Stimulated activated CD4-positive, alpha-beta T cell treated with anti-CD3 and anti-CD28 coated beads, Interleukin-15, amount 100 ng/mL, for 24 hours (primary cell): ENCODE measurements at regions not wholly inside any gene's neighbourhood (a gene's known extent, or its start where the extent isn't known, plus 50 kb on each side); places are given as distances from the start of the nearest gene placed in this dataset.
"Not testable (repeated sequence)": the region's sequence is repeated elsewhere in the genome, so short reads cannot be mapped to it uniquely, and the experiment has no call there.

ENCODE experiments used
- DNase-seq: peaks from one replicate; pipeline ENCODE4 v3.0.0-alpha.2; 2020

- not testable (repeated sequence) for DNase-seq
These were observed 213.9 kb downstream of the BANP start for GRCh38 chr16:88165040-88165544.

GRCh38 chr16:88165683-88166082, 214.4 kb downstream of the BANP start:
- not testable (repeated sequence) for DNase-seq

DNA sequence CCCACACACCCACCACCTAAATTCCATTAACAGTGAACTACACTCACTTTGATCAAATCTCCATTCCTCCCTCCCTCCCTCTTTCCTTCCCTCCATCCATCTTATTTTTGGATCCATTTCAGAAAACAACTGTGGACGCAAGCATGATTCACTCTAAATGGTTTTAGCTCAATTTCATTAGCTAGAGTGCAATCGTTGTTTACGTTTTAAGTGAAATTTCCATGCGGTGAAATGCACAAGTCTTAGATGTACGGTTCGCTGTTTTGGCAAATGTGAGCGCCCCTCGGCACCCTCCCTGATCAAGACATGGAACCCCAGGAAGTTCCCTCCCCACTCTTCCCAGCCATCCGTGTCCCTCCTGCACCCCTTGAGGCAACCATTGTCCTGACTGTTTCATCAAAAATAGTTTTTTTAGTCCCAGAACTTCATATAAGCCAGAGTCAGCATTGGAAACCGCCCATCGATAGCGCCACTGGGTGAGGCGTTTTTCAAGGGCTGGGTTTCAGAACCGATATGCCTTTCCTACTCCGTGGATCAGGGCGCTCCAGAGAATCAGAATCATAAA, 215.1 kb downstream of the BANP start:
- DNase-seq = not testable (repeated sequence)

DNA sequence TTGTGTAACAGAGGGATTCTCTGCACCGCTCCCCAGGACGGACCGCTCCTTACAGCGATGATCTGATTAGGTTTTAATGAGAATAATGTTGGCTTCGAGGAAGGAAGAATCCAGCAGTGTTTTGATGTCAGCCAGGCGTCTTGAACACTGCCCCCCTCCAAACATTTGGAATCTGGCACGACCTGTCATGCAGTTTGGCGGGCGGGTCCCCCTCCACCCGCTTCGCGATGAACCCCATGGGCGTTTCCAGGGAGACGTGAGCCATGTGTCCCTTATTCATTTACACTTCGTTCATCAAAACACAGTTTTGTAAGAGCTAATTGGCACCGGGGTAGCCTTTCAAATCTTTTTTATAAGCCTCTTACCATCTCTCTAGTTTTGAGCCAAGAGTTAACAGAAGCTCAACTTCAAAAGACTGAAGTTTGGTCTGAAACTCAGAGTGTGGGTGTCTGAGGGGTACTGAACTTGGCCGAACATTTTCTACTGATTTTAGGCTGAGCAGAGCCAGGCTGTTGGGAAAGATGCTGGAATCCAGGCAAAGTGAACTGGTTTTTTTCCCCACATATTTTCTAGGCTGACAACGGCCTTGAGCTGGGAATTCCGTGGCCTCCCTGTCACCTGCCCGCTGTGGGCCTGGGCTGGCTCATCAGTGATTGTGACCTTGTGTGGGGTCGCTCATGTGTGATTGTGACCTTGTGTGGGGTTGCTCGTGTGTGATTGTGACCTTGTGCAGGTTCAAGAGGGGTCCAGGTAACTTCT, 214.8 kb upstream of the ZNF469 start:
- DNase-seq = not testable (repeated sequence)

- DNase-seq = not testable (repeated sequence)
These were observed 214.2 kb upstream of the ZNF469 start for GRCh38 chr16:88168557-88168949.

DNA sequence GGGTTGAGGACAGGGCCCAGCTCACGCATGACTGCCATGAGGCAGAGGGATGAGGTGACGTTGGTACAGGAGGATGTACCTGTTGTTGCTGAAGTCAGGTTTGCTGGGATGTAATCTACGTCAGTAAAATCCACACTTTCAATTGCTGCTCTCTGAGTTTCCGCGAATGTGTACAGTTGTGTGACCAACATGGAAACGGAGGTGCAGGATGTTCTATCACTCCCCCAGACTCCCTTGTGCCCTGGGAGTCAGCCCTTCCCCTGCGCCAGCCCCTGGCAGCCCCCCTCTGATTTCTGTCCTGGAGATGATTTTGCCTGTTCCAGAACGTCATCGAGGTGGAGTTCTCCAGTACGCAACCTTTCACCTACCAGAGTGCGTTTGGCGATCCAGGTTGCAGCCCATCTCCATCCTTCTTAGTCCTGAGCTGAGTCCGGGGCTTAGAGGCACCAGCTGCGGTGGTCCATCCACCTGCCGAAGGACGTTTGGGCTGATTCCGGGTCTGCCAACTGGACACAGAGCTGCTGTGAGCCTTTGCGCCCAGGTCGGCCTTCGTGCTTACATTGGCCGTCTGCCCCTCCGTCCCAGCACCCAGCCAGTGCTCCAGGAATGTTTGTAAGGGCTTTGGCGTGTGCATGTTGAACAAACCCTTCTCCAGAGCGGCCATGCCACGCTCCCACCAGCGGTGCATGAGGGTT, 213.5 kb upstream of the ZNF469 start:
- not testable (repeated sequence) for DNase-seq

- not testable (repeated sequence) for DNase-seq
These were observed 213.0 kb upstream of the ZNF469 start for GRCh38 chr16:88169831-88170165.

- no peak for DNase-seq
These were observed 212.2 kb upstream of the ZNF469 start for GRCh38 chr16:88170528-88170991.

DNA sequence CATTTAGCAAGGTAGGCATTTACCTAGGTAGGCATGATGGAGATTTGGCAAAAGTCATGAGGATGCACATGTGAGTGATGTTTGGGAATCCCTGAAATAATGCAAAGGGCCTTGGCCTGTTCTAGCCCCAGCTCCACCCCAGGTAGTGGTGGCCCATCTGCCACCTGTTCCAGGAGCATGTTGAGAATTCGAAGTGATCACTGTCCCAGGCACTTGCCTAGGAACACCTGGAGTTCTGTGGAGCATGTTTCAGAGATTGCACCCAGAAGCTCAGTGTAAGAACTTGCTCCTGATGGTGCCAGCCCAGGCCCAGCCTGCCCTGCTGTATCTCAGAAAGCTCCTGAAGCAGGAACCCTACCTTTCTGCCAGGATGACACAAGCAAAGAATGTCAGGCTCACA, 211.6 kb upstream of the ZNF469 start:
- DNase-seq = not testable (repeated sequence)

- not testable (repeated sequence) for DNase-seq
These were observed 206.6 kb upstream of the ZNF469 start for GRCh38 chr16:88176184-88176583.

- DNase-seq = not testable (repeated sequence)
These were observed 206.1 kb upstream of the ZNF469 start for GRCh38 chr16:88176591-88177180.

GRCh38 chr16:88178251-88178650, 204.5 kb upstream of the ZNF469 start:
- DNase-seq = not testable (repeated sequence)

- not testable (repeated sequence) for DNase-seq
These were observed 203.9 kb upstream of the ZNF469 start for GRCh38 chr16:88178896-88179295.

- DNase-seq = not testable (repeated sequence)
These were observed 199.5 kb upstream of the ZNF469 start for GRCh38 chr16:88182967-88183881.

DNA sequence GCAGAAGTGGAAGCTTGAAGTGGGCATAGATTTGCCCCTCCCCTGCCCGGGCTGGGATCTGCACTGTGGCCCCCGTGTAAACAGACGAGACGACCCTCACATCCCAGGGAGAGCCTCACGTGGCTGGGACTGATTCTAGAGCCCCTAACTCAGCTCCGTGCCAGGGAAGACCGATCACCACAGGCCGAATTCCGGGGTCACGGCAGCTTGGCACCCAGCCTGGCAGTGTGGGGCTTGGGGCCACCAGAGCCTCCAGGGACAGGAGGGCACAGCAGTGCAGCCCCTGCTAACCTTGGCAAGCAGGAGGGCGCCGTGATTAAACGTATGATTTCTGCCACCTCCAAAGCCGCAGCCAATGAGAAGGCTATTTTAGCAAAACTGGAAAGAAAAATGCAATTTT, 198.7 kb upstream of the ZNF469 start:
- not testable (repeated sequence) for DNase-seq

DNA sequence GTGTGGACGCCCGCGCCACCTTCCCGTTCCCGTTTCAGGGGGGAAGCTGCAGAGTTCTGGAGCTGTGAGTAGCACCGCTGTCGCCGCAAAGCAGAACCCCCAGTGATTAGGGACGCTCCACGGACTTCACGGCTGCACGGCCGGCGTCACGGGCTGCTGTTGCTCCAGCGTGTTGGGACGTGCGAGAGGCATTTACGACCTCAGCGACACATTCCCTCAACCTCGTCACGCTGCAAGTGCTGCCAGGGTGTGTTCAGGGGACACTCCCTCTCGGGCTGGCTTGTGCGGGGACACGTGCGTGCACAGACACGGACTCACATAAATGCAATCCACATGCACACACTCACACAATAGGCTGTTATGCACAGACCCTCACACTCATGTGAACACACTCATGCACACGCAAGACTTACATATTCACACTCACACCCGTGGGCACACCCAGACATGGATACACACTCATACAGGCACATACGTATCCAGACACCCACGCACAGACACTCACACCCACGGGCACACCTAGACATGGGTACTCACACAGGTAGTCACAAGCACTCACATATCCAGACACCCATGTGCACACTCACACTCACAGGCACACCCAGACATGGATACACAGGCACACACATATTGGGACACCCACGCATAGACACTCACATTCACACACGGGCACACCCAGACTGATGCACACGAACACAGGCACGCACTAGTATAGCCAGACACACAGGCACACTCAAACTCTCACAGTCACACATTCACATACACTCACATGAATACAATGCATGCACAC, 198.0 kb upstream of the ZNF469 start:
- not testable (repeated sequence) for DNase-seq

GRCh38 chr16:88185406-88185805, 197.4 kb upstream of the ZNF469 start:
- not testable (repeated sequence) for DNase-seq

- not testable (repeated sequence) for DNase-seq
These were observed 196.5 kb upstream of the ZNF469 start for GRCh38 chr16:88185976-88186888.

GRCh38 chr16:88186889-88187870, 195.6 kb upstream of the ZNF469 start:
- not testable (repeated sequence) for DNase-seq
